Aorta (tissue), 5 donors: ENCODE measurements at regions not wholly inside any gene's neighbourhood (a gene's known extent, or its start where the extent isn't known, plus 50 kb on each side); places are given as distances from the start of the nearest gene placed in this dataset.

Source experiments
- ATAC-seq: fragments of 200-7000 bp; cut with Tn5 transposase; one replicate; pipeline ENCODE4 v1.9.1; 2022; ENCODE audit warnings: moderate library complexity; ENCODE audit not compliant: low FRiP score
- DNase-seq, 2 donors: peaks; one replicate each; pipeline ENCODE4 v3.0.0-alpha.2; 2020
- H3K27ac ChIP-seq, 2 donors: one replicate each; pipeline ENCODE4 v1.5.1; 2013; ENCODE audit warnings: low read length in 2 of 2, mild to moderate bottlenecking in 2 of 2, moderate library complexity in 2 of 2, control low read depth in 1 of 2, inconsistent platforms in 1 of 2, low read depth in 1 of 2
- H3K27me3 ChIP-seq, 2 donors: one replicate each; pipeline ENCODE4 v1.6.1; 2013; ENCODE audit warnings: control low read depth in 1 of 2, low read length in 1 of 2, mild to moderate bottlenecking in 1 of 2, moderate library complexity in 1 of 2; ENCODE audit not compliant: insufficient read depth in 2 of 2, control insufficient read depth in 1 of 2
- H3K36me3 ChIP-seq, 2 donors: one replicate each; pipeline ENCODE4 v1.6.1; 2013; ENCODE audit warnings: control low read depth in 1 of 2, low read length in 1 of 2, mild to moderate bottlenecking in 1 of 2; ENCODE audit not compliant: insufficient read depth in 2 of 2, control insufficient read depth in 1 of 2
- H3K4me1 ChIP-seq, 2 donors: one replicate each; pipeline ENCODE4 v1.6.1; 2013; ENCODE audit warnings: low read length in 2 of 2, control low read depth in 1 of 2, mild to moderate bottlenecking in 1 of 2, moderate library complexity in 1 of 2; ENCODE audit not compliant: insufficient read depth in 2 of 2, control insufficient read depth in 1 of 2
- H3K4me3 ChIP-seq, 2 donors: one replicate each; pipeline ENCODE4 v1.5.1; 2013; ENCODE audit warnings: low read length in 2 of 2, control low read depth in 1 of 2, mild to moderate bottlenecking in 1 of 2
- H3K9me3 ChIP-seq: one replicate; pipeline ENCODE4 v1.6.1; 2013; ENCODE audit warnings: mild to moderate bottlenecking, low read length; ENCODE audit not compliant: control insufficient read depth
- WGBS, 2 donors: extraction: QIAGEN DNeasy Blood & Tissue Kit; methylation state at CpG; one replicate each; pipeline ENCODE4 v1.1.7; 2013; 5-methylcytosine and 5-hydroxymethylcytosine counted together
- intact Hi-C, 2 donors: fragments of 100-400 bp; cut with DNase I; formaldehyde crosslinking; loops; one replicate each; pipeline versions ENCODE4 v1.14.2 to v1.15.0; 2022
- donor health status: healthy with polysubstance abuse.
- donor health status: Bipolar disorder and iron deficiency.
- donor health status: DM: no; HTN: no; CAD: no.
- donor health status: DM: no; HTN: no; CAD: no.
- donor health status: DM: yes; HTN: yes; CAD: no.

GRCh38 chr6:156190270-156190669, 586.9 kb upstream of the ARID1B start:
- H3K9me3 ChIP-seq, result no peaks in the 10 kb centered on the region
- DNase-seq, result no peak

GRCh38 chr6:156189714-156190113, 587.5 kb upstream of the ARID1B start:
- Histone ChIP-seq H3K36me3 (no peaks in the 10 kb centered on the region), H3K4me1 (no peaks in the 10 kb centered on the region), H3K27me3 (no peaks in the 10 kb centered on the region), H3K4me3 (no peak overlapping the region), H3K27ac (no peak overlapping the region), H3K9me3 (no peaks in the 10 kb centered on the region)
- DNase-seq, result no peak
- intact Hi-C loops, result no loop called here
- ATAC-seq, result no peak

More at GRCh38 chr6:156190270-156190669, 586.9 kb upstream of the ARID1B start:
- 89 to 90% methylated on average over 6 of the region's 6 CpGs for WGBS, 2 donors
- Histone ChIP-seq H3K27me3 (no peaks in the 10 kb centered on the region), H3K4me3 (no peak overlapping the region), H3K36me3 (no peaks in the 10 kb centered on the region), H3K4me1 (no peaks in the 10 kb centered on the region), H3K27ac (no peak overlapping the region)
- ATAC-seq, result no peak
- intact Hi-C loops, result no loop called here

GRCh38 chr6:156189195-156189594, 588.0 kb upstream of the ARID1B start:
- H3K4me1 ChIP-seq, result no peaks in the 10 kb centered on the region
- intact Hi-C loops, result no loop called here
- H3K9me3 ChIP-seq, result no peaks in the 10 kb centered on the region
- WGBS, 2 donors, result 84 to 90% methylated on average over 2 of the region's 2 CpGs
- no peaks in the 10 kb centered on the region for H3K27me3 ChIP-seq
- DNase-seq (no peak), ATAC-seq (no peak)
- no peak overlapping the region for H3K4me3 ChIP-seq
- no peaks in the 10 kb centered on the region for H3K36me3 ChIP-seq
- H3K27ac ChIP-seq, result no peak overlapping the region

- H3K4me1 ChIP-seq, result no peaks in the 10 kb centered on the region
- no peak overlapping the region for H3K27ac ChIP-seq
- no peaks in the 10 kb centered on the region for H3K27me3 ChIP-seq
- 79 to 80% methylated on average over 3 of the region's 3 CpGs for WGBS, 2 donors
- H3K4me3 ChIP-seq, result no peak overlapping the region
- ATAC-seq, result no peak
- H3K36me3 ChIP-seq, result no peaks in the 10 kb centered on the region
- intact Hi-C loops, result no loop called here
- no peaks in the 10 kb centered on the region for H3K9me3 ChIP-seq
- no peak for DNase-seq
Measured at GRCh38 chr6:156185113-156185512, 592.1 kb upstream of the ARID1B start.

DNA sequence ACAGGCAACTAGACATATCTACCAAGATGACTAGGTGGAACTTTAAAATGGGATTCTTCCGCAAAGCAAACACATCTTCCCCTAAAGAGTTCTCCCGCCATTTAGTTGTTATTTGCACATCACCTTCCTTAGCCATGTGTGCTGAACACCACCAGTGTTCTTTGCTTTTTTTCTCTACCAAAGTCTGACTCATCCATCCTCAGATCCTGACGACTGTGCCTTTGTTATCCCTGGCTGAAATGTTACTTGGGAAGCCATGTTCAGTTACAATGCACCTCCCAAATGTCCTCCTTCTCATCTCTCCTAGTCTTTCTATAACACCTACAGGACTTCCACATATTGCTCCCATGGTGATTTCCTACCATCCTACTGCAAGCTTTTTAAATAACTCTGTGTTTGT, 593.5 kb upstream of the ARID1B start:
- H3K4me1 ChIP-seq, result no peaks in the 10 kb centered on the region
- WGBS, 2 donors, result 63 to 65% methylated on average over 3 of the region's 3 CpGs
- H3K4me3 ChIP-seq, result no peak overlapping the region
- no peaks in the 10 kb centered on the region for H3K27me3 ChIP-seq
- H3K36me3 ChIP-seq, result no peaks in the 10 kb centered on the region
- intact Hi-C loops, result no loop called here
- DNase-seq, result no peak
- H3K9me3 ChIP-seq, result no peaks in the 10 kb centered on the region
- no peak overlapping the region for H3K27ac ChIP-seq
- ATAC-seq, result no peak

- Histone ChIP-seq H3K9me3 (no peaks in the 10 kb centered on the region), H3K4me3 (no peak overlapping the region), H3K27ac (no peak overlapping the region), H3K36me3 (no peaks in the 10 kb centered on the region), H3K27me3 (no peaks in the 10 kb centered on the region), H3K4me1 (no peaks in the 10 kb centered on the region)
- WGBS, 2 donors, result 71 to 78% methylated on average over 2 of the region's 2 CpGs
- no peak for DNase-seq
- intact Hi-C loops, result no loop called here
- ATAC-seq, result no peak
Measured at GRCh38 chr6:156182356-156182755, 594.8 kb upstream of the ARID1B start.

GRCh38 chr6:156181506-156181905, 595.7 kb upstream of the ARID1B start:
- H3K4me1 ChIP-seq, result no peaks in the 10 kb centered on the region
- H3K36me3 ChIP-seq, result no peaks in the 10 kb centered on the region
- no peak overlapping the region for H3K4me3 ChIP-seq
- intact Hi-C loops, result no loop called here
- no peaks in the 10 kb centered on the region for H3K9me3 ChIP-seq
- 68 to 70% methylated on average over 6 of the region's 6 CpGs for WGBS, 2 donors
- no peak overlapping the region for H3K27ac ChIP-seq
- ATAC-seq (no peak), DNase-seq (no peak)
- H3K27me3 ChIP-seq, result no peaks in the 10 kb centered on the region

DNA sequence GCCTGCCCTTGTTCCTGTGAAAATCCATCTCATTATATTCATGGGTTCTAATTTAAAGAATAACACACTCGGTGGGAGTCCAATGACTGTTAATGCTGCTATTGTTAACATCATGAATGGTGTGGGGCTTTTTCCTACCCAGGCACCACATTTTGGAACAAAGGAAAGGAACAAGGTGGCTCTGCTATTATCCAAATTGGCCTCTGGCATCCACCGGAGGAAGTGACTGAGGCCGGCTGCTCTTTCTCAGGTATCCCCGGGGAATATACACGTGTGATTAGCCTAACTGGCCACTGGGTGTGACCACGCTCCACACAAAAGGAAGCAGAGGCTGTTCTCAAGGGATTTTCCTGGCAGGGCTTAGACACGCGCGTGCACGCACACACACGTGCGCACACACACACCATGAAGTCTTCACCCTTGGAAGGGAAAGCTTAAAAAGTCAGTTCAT, 601.2 kb upstream of the ARID1B start:
- H3K9me3 ChIP-seq, result no peaks in the 10 kb centered on the region
- no peak overlapping the region for H3K4me3 ChIP-seq
- DNase-seq, result no peak
- H3K4me1 ChIP-seq, result no peaks in the 10 kb centered on the region
- no peak overlapping the region for H3K27ac ChIP-seq
- no peaks in the 10 kb centered on the region for H3K27me3 ChIP-seq
- no peaks in the 10 kb centered on the region for H3K36me3 ChIP-seq
- WGBS, 2 donors, result 43 to 46% methylated on average over 12 of the region's 12 CpGs
- intact Hi-C loops, result no loop called here
- peak; percentile 57 for ATAC-seq

GRCh38 chr6:156175433-156175832, 601.7 kb upstream of the ARID1B start:
- Histone ChIP-seq H3K27me3 (no peaks in the 10 kb centered on the region), H3K27ac (no peak overlapping the region), H3K9me3 (no peaks in the 10 kb centered on the region), H3K4me1 (no peaks in the 10 kb centered on the region), H3K4me3 (no peak overlapping the region), H3K36me3 (no peaks in the 10 kb centered on the region)
- ATAC-seq, result no peak
- WGBS, 2 donors, result 59 to 61% methylated on average over 3 of the region's 3 CpGs
- no peak for DNase-seq
- intact Hi-C loops, result no loop called here
